ENCODE measurements at regions not wholly inside any gene's neighbourhood (a gene's known extent, or its start where the extent isn't known, plus 50 kb on each side); places are given as distances from the start of the nearest gene placed in this dataset.

- no peak for TF ChIP-seq CTCF (conservative IDR thresholded peaks at IDR 0.05; ENCODE audit: low read depth, low read length)
- no peak overlapping the region for H3K4me3 ChIP-seq (ENCODE audit: low read depth, low read length)
- DNase-seq (ENCODE audit: low read depth), result no peak
These were observed 1577.4 kb downstream of the KCNT2 start for GRCh38 chr1:195030793-195031192.

DNA sequence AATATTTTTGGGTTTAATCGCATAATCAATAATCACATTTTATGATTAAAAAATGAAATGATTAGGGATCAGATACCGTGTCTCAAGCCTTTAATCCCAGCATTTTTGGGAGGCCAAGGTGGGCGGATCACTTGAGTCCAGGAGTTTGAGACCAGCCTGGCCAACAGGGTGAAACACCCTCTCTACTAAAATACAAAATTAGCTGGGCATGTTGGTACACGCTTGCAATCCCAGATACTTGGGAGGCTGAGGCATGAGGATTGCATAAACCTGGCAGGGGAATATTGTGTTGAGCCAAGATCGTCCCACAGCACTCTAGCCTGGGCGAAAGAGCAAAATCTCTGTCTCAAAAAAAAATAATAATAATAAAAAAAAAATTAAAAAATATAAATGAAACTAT is 1581.4 kb downstream of the KCNT2 start:
- H3K4me3 ChIP-seq (ENCODE audit: low read depth, low read length), result no peak overlapping the region
- DNase-seq (ENCODE audit: low read depth), result no peak
- no peak for TF ChIP-seq CTCF (conservative IDR thresholded peaks at IDR 0.05; ENCODE audit: low read depth, low read length)

DNA sequence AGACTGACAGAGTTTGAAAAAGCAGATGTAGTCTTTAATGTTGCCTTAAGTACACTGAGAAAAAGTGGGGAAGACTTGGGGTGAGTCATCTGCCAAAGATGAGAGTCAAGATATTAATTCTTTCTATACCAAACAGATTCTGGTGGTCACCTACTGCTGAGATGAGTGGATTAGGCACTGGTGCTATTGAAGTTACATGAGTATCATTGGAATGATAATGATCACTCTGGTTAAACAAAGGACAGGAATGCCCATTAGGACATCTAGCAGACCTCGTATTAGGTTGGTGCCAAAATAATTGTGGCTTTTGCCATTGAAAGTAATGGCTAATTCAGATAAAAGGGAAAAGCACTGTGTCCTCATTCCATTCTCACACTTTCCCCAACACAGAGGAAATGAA is 1588.9 kb downstream of the KCNT2 start:
- no peak for DNase-seq (ENCODE audit: low read depth)
- no peak overlapping the region for H3K4me3 ChIP-seq (ENCODE audit: low read depth, low read length)
- TF ChIP-seq CTCF (conservative IDR thresholded peaks at IDR 0.05; ENCODE audit: low read depth, low read length), result no peak

DNA sequence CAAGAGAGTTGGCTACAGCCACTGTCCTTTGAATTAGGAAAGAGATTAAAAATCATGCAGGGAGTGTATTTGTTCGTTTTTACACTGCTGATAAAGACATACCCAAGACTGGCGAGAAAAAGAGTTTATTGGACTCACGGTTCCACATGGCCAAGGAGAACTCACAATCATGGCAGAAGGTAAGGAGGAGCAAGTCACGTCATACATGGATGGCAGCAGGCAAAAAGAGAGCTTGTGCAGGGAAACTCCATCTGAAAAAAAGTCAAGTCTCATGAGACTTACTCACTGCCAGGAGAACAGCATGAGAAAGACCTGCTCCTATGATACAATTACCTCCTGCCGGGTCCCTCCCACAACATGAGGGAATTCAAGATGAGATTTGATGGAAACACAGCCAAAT is 1595.2 kb downstream of the KCNT2 start:
- H3K4me3 ChIP-seq (ENCODE audit: low read depth, low read length), result no peak overlapping the region
- TF ChIP-seq CTCF (conservative IDR thresholded peaks at IDR 0.05; ENCODE audit: low read depth, low read length), result no peak
- no peak for DNase-seq (ENCODE audit: low read depth)

DNA sequence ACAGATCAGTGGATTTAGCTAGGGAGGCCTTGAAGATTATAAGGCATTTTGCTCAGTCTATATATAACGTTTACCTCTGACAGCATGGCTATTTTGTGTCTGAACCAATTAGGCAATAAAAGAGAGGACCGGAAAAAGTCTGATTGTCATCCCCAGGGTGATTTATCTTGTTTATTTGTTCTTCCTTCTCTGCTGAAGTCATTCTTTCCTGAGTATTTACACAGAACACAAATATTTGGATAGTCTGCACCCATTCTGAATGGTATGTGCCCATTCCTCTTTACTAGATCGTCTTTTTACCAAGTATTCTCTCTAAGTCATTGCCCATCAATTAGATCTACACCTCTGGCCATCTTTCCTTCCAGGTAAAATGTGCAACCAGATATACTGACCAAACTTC is 1602.9 kb downstream of the KCNT2 start:
- no peak for DNase-seq (ENCODE audit: low read depth)
- H3K4me3 ChIP-seq (ENCODE audit: low read depth, low read length), result no peak overlapping the region
- TF ChIP-seq CTCF (conservative IDR thresholded peaks at IDR 0.05; ENCODE audit: low read depth, low read length), result no peak

GRCh38 chr1:194990483-194990882 is 1617.8 kb downstream of the KCNT2 start:
- no peak for TF ChIP-seq CTCF (conservative IDR thresholded peaks at IDR 0.05; ENCODE audit: low read depth, low read length)
- DNase-seq (ENCODE audit: low read depth), result no peak
- H3K4me3 ChIP-seq (ENCODE audit: low read depth, low read length), result no peak overlapping the region

DNA sequence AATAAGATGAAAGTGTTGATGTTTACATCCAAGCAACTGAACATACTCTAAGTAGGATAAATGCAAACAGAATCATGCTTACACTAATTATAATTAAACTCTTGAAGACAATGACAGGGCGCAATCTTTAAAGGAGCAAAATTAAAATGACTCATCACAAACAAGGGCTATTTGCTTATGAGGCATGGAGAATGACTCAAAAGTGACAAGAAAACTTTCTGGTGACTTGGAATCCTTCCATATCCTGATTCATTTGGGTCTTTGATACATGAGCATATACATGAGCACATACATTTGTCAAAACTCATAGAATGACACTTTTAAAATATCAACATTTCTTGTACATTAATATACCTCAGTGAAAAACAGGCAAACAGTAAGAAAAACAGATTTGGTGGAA is 1632.3 kb downstream of the KCNT2 start:
- H3K4me3 ChIP-seq (ENCODE audit: low read depth, low read length), result no peak overlapping the region
- no peak for DNase-seq (ENCODE audit: low read depth)
- no peak for TF ChIP-seq CTCF (conservative IDR thresholded peaks at IDR 0.05; ENCODE audit: low read depth, low read length)

Data from epithelial cell of proximal tubule (primary cell).